Neural progenitor cell (in vitro differentiated cells): ENCODE measurements at regions not wholly inside any gene's neighbourhood (a gene's known extent, or its start where the extent isn't known, plus 50 kb on each side); places are given as distances from the start of the nearest gene placed in this dataset.

ENCODE experiments used
- CTCF ChIP-seq: fragments of 200-600 bp; sonication (generic); IDR thresholded peaks from 2 replicates; pipeline ENCODE4 v1.5.1; 2017; ENCODE audit warnings: antibody characterized with exemption, mild to moderate bottlenecking
- EZH2 ChIP-seq: fragments of 200-600 bp; sonication (generic); IDR thresholded peaks from 2 replicates; pipeline ENCODE4 v1.6.1; 2017; ENCODE audit warnings: antibody characterized with exemption, mild to moderate bottlenecking, moderate library complexity

- no peak for TF ChIP-seq CTCF
- no peak for TF ChIP-seq EZH2
Measured at GRCh38 chr1:239253032-239253431, 133.3 kb upstream of the CHRM3 start.
